ENCODE measurements at regions not wholly inside any gene's neighbourhood (a gene's known extent, or its start where the extent isn't known, plus 50 kb on each side); places are given as distances from the start of the nearest gene placed in this dataset.

DNA sequence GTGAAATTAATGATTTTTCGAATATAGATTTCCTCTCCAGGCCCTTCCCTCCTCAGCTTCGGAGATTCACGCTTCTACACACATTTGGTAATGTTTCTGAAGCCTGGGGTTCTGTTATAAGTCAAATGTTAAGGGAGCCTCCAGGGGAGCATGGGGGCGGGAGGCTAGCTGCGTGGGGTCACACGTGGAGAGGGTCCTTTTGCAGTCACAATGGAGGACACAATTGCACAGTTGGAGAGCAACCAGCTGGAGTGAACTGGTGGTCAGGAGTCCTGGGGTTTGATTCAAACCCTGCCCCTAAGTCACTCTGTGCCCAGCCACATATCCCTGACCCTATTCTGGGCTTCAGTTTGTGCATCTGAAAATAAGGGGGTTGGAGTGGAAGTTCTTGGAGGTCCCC, 481.4 kb downstream of the CDK5RAP2 start:
- TF ChIP-seq, protein P1, sequence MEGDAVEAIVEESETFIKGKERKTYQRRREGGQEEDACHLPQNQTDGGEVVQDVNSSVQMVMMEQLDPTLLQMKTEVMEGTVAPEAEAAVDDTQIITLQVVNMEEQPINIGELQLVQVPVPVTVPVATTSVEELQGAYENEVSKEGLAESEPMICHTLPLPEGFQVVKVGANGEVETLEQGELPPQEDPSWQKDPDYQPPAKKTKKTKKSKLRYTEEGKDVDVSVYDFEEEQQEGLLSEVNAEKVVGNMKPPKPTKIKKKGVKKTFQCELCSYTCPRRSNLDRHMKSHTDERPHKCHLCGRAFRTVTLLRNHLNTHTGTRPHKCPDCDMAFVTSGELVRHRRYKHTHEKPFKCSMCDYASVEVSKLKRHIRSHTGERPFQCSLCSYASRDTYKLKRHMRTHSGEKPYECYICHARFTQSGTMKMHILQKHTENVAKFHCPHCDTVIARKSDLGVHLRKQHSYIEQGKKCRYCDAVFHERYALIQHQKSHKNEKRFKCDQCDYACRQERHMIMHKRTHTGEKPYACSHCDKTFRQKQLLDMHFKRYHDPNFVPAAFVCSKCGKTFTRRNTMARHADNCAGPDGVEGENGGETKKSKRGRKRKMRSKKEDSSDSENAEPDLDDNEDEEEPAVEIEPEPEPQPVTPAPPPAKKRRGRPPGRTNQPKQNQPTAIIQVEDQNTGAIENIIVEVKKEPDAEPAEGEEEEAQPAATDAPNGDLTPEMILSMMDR (IDR thresholded peaks at IDR 0.05) = no peak
- TF ChIP-seq POLR2A (IDR thresholded peaks at IDR 0.05) = no peak
